GM12878 (cell line): ENCODE measurements at regions not wholly inside any gene's neighbourhood (a gene's known extent, or its start where the extent isn't known, plus 50 kb on each side); places are given as distances from the start of the nearest gene placed in this dataset.

Source experiments
- ATAC-seq: fragments of 200-7000 bp; cut with Tn5 transposase; 3 replicates; pipeline ENCODE4 v1.9.1; 2020; ENCODE audit warnings: mild to moderate bottlenecking, moderate library complexity
- BruUV-seq: library from RNA; stranded (reverse); fragments of 400-500 nt; replicated peaks from 2 replicates; lab custom pipeline; 2021; lab: Mats Ljungman, UMichigan
- CTCF ChIA-PET: fragments of 300-600 bp; sonication (Branson Sonifier 250); formaldehyde crosslinking; extraction: SDS; loops from one replicate; lab custom pipeline; 2021; ENCODE audit warnings: inconsistent platforms; lab: Yijun Ruan, JAX
- POLR2A ChIA-PET: fragments of 350-600 bp; formaldehyde crosslinking; extraction: SDS; loops from one replicate; lab custom pipeline; 2021; ENCODE audit warnings: inconsistent platforms; lab: Charles Lee
- RAD21 ChIA-PET: fragments of 300-600 bp; sonication (Branson Sonifier 250); formaldehyde crosslinking; loops from one replicate; lab custom pipeline; 2023; ENCODE audit warnings: antibody characterized with exemption; ENCODE audit not compliant: unreplicated experiment; lab: Charles Lee
- SMC1A ChIA-PET: fragments of 300-600 bp; sonication (Branson Sonifier 250); formaldehyde crosslinking; loops from one replicate; lab custom pipeline; 2023; ENCODE audit not compliant: unreplicated experiment, uncharacterized antibody; lab: Charles Lee
- DNase-seq: peaks from one replicate; pipeline ENCODE4 v3.0.0-alpha.2; 2011; ENCODE audit warnings: low read depth, low spot score
- FAIRE-seq: peaks from 3 replicates; lab custom pipeline; 2011; peaks lifted over from hg19 to GRCh38; lab: Jason Lieb, UNC
- H2AFZ ChIP-seq: 2 replicates; pipeline ENCODE4 v1.6.0; 2011; ENCODE audit warnings: low read depth, low read length, control low read depth; ENCODE audit not compliant: control insufficient read depth
- H3K27ac ChIP-seq: 2 replicates; pipeline ENCODE4 v1.5.1; 2011; ENCODE audit warnings: control low read depth; ENCODE audit not compliant: control insufficient read depth, insufficient read depth
- H3K27me3 ChIP-seq, 2 experiments: replicated peaks in 1 of 2; 2 replicates each; pipeline versions ENCODE4 v1.6.0 to v1.6.1; 2011; ENCODE audit warnings: low read length in 1 of 2; ENCODE audit not compliant: control insufficient read depth in 2 of 2, insufficient read depth in 2 of 2
- H3K36me3 ChIP-seq, 2 experiments: 2 replicates each; pipeline ENCODE4 v1.5.1; 2011; ENCODE audit warnings: low read length in 1 of 2; ENCODE audit not compliant: control insufficient read depth in 2 of 2, insufficient read depth in 2 of 2
- H3K4me1 ChIP-seq: 2 replicates; pipeline ENCODE4 v1.6.1; 2011; ENCODE audit warnings: mild to moderate bottlenecking, low read length, moderate library complexity, mixed read lengths; ENCODE audit not compliant: control insufficient read depth, insufficient read depth
- H3K4me2 ChIP-seq: 2 replicates; pipeline ENCODE4 v1.6.0; 2011; ENCODE audit warnings: control low read depth; ENCODE audit not compliant: control insufficient read depth, insufficient read depth
- H3K4me3 ChIP-seq: fragments of 200-600 bp; sonication (generic); 2 replicates; pipeline ENCODE4 v1.5.1; 2016
- H3K79me2 ChIP-seq: 2 replicates; pipeline ENCODE4 v1.6.0; 2011; ENCODE audit warnings: low read length; ENCODE audit not compliant: control insufficient read depth, insufficient read depth
- H3K9ac ChIP-seq: 2 replicates; pipeline ENCODE4 v1.8.0; 2011; ENCODE audit warnings: low read length, control low read depth, mixed read lengths; ENCODE audit not compliant: control insufficient read depth, insufficient read depth
- H3K9me3 ChIP-seq: replicated peaks from 3 replicates; pipeline ENCODE4 v1.5.1; 2011; ENCODE audit warnings: mild to moderate bottlenecking, low read length; ENCODE audit not compliant: control insufficient read depth, insufficient read depth
- H4K20me1 ChIP-seq: 2 replicates; pipeline ENCODE4 v1.6.0; 2011; ENCODE audit not compliant: control insufficient read depth, insufficient read depth
- ETV6 ChIP-seq, 2 experiments: fragments of 450-650 bp in 1 of 2; IDR thresholded peaks in 1 of 2; conservative IDR thresholded peaks in 1 of 2; 2 replicates each; pipeline ENCODE4 v1.6.1; 2014; ENCODE audit warnings: antibody characterized with exemption in 1 of 2, borderline replicate concordance in 1 of 2, low read depth in 1 of 2, mild to moderate bottlenecking in 1 of 2, moderate library complexity in 1 of 2
- SMAD5 ChIP-seq: IDR thresholded peaks from 2 replicates; pipeline ENCODE4 v1.6.1; 2016; ENCODE audit warnings: antibody characterized with exemption, low read depth
- ZZZ3 ChIP-seq: IDR thresholded peaks from 2 replicates; pipeline ENCODE4 v1.6.1; 2011; ENCODE audit warnings: low read depth; ENCODE audit not compliant: control insufficient read depth, insufficient read length
- WGBS: methylation state at CpG from one replicate; pipeline ENCODE4 v1.1.6; 2016; ENCODE audit warnings: low lambda C conversion rate; ENCODE audit not compliant: insufficient replicate concordance, insufficient coverage; ENCODE audit errors: missing lambda C conversion rate; 5-methylcytosine and 5-hydroxymethylcytosine counted together
- in situ Hi-C: fragments of 300-500 bp; cut with MboI; formaldehyde crosslinking; loops from 9 replicates; pipeline ENCODE4 v1.14.3; 2018; ENCODE audit warnings: mixed read lengths
- intact Hi-C: fragments of 100-400 bp; cut with micrococcal nuclease; formaldehyde crosslinking; loops from one replicate; pipeline ENCODE4 v1.14.2; 2022; ENCODE audit not compliant: unreplicated experiment
- TF ChIP-seq, protein P1 (sequence below): fragments of 450-650 bp; IDR thresholded peaks from 2 replicates; pipeline ENCODE4 v1.6.1; 2017; ENCODE audit warnings: mild to moderate bottlenecking, low read depth, inconsistent platforms; ENCODE audit not compliant: poor library complexity, severe bottlenecking

DNA sequence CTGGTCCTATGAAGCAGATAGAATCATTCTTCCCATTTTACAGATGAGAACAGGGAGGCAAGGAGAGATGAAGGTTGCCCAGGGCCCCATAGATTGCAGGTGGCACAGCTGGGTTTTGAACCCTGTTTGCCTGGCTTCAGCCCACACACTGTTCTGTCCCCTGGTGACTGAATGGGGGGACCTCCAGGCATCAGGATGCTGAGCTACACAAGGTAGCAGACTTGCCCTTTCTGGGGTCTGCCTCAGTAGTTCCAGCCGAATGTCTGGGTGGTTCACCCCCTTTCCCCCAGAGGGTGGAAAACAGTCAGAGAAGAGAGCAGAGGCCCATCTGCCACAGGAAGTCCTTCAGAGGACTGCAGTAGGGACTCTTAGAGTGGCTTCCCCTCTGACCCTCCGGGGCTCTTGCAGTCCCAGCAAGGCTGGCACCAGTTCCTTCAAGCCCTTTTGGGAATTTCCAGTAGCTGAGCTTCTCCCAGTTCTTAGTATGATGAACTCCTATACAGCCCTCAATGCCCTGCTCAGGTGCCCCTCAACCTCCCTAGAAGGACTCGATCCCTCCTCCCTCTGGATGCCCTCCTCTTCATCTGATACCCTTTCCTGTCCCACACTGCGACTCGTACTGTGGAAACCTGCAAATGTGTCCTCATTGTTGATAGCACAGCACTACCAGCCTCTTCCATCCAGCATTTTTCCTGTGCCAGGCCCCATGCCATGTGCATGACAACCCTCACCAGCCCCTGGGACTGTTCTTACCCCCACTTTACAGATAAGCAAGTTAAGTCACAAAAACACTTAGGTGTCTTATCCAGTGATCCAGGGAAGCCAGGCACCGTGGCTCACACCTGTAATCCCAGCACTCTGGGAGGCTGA lies 82.8 kb downstream of the IGLL1 start:
- no peaks in the 10 kb centered on the region for H3K4me1 ChIP-seq
- H3K79me2 ChIP-seq: no peaks in the 10 kb centered on the region
- no TSS peak for BruUV-seq
- WGBS: 24% methylated on average over 6 of the region's 6 CpGs
- H3K4me3 ChIP-seq: no peak overlapping the region
- H3K9me3 ChIP-seq: no peaks in the 10 kb centered on the region
- H3K36me3 ChIP-seq: no peaks in the 10 kb centered on the region
- no peak for DNase-seq
- SMC1A ChIA-PET: no interaction called here
- intact Hi-C loops (no loop called here), in situ Hi-C loops (no loop called here)
- no peak for ATAC-seq
- no peak overlapping the region for H3K27ac ChIP-seq
- RAD21 ChIA-PET: no interaction called here
- no peak overlapping the region for H3K9ac ChIP-seq
- no peaks in the 10 kb centered on the region for H4K20me1 ChIP-seq
- H2AFZ ChIP-seq: no peak overlapping the region
- CTCF ChIA-PET: no interaction called here
- TF ChIP-seq ETV6 (conservative IDR thresholded peaks at IDR 0.05 in 1 of 2, IDR thresholded peaks at IDR 0.05 in 1 of 2; ENCODE audit: borderline replicate concordance in 1 of 2, low read depth in 1 of 2) (no peak), ZZZ3 (no peak), SMAD5 (no peak)
- TF ChIP-seq, protein P1, sequence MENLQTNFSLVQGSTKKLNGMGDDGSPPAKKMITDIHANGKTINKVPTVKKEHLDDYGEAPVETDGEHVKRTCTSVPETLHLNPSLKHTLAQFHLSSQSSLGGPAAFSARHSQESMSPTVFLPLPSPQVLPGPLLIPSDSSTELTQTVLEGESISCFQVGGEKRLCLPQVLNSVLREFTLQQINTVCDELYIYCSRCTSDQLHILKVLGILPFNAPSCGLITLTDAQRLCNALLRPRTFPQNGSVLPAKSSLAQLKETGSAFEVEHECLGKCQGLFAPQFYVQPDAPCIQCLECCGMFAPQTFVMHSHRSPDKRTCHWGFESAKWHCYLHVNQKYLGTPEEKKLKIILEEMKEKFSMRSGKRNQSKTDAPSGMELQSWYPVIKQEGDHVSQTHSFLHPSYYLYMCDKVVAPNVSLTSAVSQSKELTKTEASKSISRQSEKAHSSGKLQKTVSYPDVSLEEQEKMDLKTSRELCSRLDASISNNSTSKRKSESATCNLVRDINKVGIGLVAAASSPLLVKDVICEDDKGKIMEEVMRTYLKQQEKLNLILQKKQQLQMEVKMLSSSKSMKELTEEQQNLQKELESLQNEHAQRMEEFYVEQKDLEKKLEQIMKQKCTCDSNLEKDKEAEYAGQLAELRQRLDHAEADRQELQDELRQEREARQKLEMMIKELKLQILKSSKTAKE: no peak
- no peaks in the 10 kb centered on the region; a peak in 1 of 4 replicates for H3K27me3 ChIP-seq
- POLR2A ChIA-PET: no interaction called here
- FAIRE-seq: no peak
- no peak overlapping the region for H3K4me2 ChIP-seq
